Transverse colon (tissue), 3 donors: ENCODE measurements at regions not wholly inside any gene's neighbourhood (a gene's known extent, or its start where the extent isn't known, plus 50 kb on each side); places are given as distances from the start of the nearest gene placed in this dataset.

Experiments
- CTCF ChIP-seq, 5 experiments: fragments of 200-600 bp in 3 of 5; fragments of 450-650 bp in 2 of 5; sonication (generic) in 3 of 5; IDR thresholded peaks; 1 replicate in 2 of 5; 2 replicates in 3 of 5; pipeline ENCODE4 v1.5.1; 2016 to 2017; ENCODE audit warnings: antibody characterized with exemption in 5 of 5, inconsistent platforms in 3 of 5, mild to moderate bottlenecking in 2 of 5, moderate library complexity in 1 of 5
- POLR2A ChIP-seq: fragments of 450-650 bp; IDR thresholded peaks from one replicate; pipeline ENCODE4 v1.6.1; 2016; ENCODE audit warnings: antibody characterized with exemption, mild to moderate bottlenecking, moderate library complexity

DNA sequence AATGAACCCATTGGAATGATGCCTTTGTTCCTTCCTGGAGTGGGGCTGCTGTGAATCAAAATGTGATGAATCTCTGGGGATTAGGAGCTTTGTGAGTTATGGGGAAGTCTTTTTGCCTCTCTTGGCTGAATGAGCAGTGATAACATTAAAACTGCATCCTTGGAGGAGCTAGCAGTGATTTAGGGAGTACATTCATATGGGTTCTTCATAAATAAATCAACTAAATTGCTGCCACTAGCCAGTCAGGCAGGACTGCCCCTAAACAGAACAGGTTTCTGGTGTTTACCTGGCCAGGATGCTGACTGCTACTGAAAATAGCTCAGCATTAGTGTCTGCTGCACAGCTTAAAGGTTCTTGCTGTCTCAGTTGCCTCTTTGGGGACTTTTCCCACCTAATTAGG is 244.5 kb upstream of the MEX3C start:
- TF ChIP-seq CTCF (IDR thresholded peaks at IDR 0.05), result no peak
- TF ChIP-seq POLR2A, result no peak
